Kidney epithelial cell (primary cell): ENCODE measurements at regions not wholly inside any gene's neighbourhood (a gene's known extent, or its start where the extent isn't known, plus 50 kb on each side); places are given as distances from the start of the nearest gene placed in this dataset.

Source experiments
- DNase-seq: peaks from one replicate; pipeline ENCODE4 v3.0.0-alpha.2; 2010; ENCODE audit warnings: low read depth
- H3K27me3 ChIP-seq: 2 replicates; pipeline ENCODE4 v1.6.0; 2011; ENCODE audit warnings: low read length; ENCODE audit not compliant: control insufficient read depth, insufficient read depth
- H3K36me3 ChIP-seq: 2 replicates; pipeline ENCODE4 v1.5.1; 2011; ENCODE audit warnings: low read length; ENCODE audit not compliant: control insufficient read depth, insufficient read depth
- H3K4me3 ChIP-seq: 2 replicates; pipeline ENCODE4 v1.5.1; 2011; ENCODE audit warnings: low read depth, mild to moderate bottlenecking, control low read depth, low read length
- TF ChIP-seq, protein P1 (sequence below): IDR thresholded peaks from 2 replicates; pipeline ENCODE4 v1.5.1; 2011; ENCODE audit warnings: mild to moderate bottlenecking, moderate library complexity, low read length, control low read depth, inconsistent platforms; ENCODE audit not compliant: insufficient read depth, poor library complexity, severe bottlenecking

DNA sequence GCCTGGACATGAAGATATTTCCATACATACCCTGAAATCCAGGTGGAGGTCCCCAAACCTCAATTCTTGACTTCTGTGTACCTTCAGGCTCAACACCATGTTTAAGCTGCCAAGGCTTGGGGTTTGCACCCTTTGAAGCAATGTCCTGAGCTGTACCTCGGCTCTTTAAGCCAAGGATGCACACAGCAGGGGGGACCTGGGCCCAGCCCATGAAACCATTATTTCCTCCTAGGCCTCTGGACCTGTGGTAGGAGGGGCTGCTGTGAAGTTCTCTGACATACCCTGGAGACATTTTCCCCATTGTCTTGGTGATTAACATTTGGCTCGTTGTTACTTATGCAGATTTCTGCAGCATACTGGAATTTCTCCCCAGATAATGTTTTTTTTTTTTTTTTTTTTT, 184.3 kb upstream of the RGS18 start:
- TF ChIP-seq, protein P1, sequence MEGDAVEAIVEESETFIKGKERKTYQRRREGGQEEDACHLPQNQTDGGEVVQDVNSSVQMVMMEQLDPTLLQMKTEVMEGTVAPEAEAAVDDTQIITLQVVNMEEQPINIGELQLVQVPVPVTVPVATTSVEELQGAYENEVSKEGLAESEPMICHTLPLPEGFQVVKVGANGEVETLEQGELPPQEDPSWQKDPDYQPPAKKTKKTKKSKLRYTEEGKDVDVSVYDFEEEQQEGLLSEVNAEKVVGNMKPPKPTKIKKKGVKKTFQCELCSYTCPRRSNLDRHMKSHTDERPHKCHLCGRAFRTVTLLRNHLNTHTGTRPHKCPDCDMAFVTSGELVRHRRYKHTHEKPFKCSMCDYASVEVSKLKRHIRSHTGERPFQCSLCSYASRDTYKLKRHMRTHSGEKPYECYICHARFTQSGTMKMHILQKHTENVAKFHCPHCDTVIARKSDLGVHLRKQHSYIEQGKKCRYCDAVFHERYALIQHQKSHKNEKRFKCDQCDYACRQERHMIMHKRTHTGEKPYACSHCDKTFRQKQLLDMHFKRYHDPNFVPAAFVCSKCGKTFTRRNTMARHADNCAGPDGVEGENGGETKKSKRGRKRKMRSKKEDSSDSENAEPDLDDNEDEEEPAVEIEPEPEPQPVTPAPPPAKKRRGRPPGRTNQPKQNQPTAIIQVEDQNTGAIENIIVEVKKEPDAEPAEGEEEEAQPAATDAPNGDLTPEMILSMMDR = no peak
- Histone ChIP-seq H3K27me3 (no peaks in the 10 kb centered on the region), H3K36me3 (no peaks in the 10 kb centered on the region), H3K4me3 (no peak overlapping the region)
- no peak for DNase-seq

DNA sequence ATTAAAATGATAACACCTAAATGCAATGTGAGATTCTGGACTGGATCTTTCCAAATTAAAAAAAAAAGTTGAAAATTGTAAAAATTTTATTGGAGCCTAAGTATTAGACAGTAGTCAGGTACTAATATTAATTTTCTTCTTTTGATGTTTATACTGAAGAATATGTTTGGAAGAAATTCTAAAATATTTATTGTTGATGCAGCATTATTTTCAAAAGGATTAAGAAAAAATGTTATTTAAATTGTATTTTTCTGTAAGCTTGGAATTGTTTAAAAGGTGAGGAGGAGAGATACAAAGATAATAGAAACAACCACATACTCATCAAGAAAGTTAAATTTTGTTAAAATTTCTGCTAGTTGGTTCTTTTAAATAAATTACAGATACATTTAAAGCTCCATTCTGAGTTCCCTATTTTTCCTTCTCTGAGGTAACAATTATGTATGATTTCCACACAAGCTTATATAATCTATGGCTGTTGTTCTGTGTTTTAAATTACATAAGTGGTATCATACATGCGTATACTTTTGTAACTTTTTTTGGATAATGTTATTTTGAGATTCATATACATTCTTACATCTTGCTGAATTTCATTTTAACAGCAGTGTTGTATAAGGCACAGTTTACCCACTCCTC, 180.3 kb upstream of the RGS18 start:
- no peak for DNase-seq
- H3K27me3 ChIP-seq = no peaks in the 10 kb centered on the region
- H3K36me3 ChIP-seq = no peaks in the 10 kb centered on the region
- TF ChIP-seq, protein P1 = no peak
- no peak overlapping the region for H3K4me3 ChIP-seq

DNA sequence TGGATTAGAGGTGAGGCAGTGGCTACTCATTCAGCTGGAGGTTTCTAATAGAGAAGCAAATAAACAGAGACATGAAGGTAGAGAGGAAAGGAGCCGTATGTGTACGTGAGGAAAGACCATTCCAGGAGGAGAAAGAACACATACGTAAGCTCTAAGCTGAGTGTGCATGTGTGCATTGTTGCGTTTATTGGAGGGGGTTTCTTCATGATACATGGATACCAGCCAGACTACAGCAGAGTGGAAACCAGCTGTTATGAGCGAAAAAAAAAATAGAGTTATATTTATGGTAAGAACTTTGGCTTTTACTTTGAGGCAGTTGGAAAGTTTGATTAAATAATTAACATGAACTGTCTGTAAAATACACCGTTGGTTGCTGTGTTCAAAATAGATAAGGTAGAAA, 173.4 kb upstream of the RGS18 start:
- Histone ChIP-seq H3K36me3 (no peaks in the 10 kb centered on the region), H3K4me3 (no peak overlapping the region), H3K27me3 (no peaks in the 10 kb centered on the region)
- TF ChIP-seq, protein P1 = no peak
- no peak for DNase-seq

DNA sequence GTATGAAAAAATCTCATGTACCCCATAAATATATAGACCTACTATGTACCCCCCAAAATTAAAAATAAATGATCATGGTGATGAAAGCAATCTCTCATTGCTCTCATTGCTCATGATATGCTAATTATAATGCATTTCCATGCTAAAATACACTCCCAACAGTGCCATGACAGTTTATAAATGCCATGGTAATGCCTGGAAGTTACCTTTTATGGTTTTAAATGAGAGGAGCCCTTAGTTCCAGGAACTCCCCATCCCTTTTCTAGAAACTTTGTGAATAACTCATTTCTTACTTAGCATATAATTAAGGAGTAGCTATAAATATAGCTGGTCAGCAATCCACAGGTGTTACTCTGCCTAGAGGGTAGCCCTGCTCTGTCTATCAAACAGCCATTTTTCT, 166.1 kb upstream of the RGS18 start:
- H3K4me3 ChIP-seq = no peak overlapping the region
- H3K36me3 ChIP-seq = no peaks in the 10 kb centered on the region
- TF ChIP-seq, protein P1 = no peak

DNA sequence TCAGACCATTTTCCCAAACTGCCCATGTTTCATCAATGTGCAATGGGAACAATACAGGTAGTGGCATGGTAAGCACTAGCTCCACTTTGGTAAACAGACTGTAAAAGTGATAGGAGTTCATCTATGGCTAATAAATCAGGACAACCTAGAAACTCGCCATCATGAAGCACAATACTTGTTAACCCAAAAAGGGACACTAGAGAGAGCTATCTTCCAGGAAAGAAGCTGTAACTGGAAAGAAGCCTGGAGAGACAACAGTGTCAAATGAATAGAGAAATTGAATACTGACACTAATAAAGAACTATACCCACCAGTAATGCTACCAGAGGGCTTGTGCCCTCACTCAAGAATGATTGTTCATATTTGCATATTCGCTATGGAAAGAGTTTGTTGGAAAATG, 164.7 kb upstream of the RGS18 start:
- Histone ChIP-seq H3K4me3 (no peak overlapping the region), H3K36me3 (no peaks in the 10 kb centered on the region), H3K27me3 (no peaks in the 10 kb centered on the region)
- TF ChIP-seq, protein P1 = no peak
- no peak for DNase-seq

More for the DNA sequence above, 166.1 kb upstream of the RGS18 start:
- no peak for DNase-seq
- H3K27me3 ChIP-seq = no peaks in the 10 kb centered on the region

DNA sequence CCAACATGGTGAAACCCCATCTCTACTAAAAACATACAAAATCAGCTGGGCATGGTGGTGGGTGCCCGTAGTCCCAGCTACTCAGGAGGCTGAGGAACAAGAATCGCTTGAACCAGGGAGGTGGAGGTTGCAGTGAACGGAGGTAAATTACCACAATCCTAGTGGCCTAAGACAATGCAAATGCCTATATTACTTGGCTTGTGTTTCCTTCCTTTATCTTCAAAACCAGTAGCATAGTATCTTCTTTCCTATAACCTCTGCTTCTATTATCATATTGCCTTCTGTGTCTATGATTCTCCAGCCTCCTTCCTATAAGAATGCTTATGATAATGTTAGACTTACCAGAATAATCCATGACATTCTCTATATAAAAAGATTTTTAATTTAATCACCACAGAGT, 156.2 kb upstream of the RGS18 start:
- no peaks in the 10 kb centered on the region for H3K27me3 ChIP-seq
- H3K4me3 ChIP-seq = no peak overlapping the region
- DNase-seq = no peak
- no peaks in the 10 kb centered on the region for H3K36me3 ChIP-seq
- TF ChIP-seq, protein P1 = no peak
